Mesenchymal stem cell (in vitro differentiated cells and primary cell): ENCODE measurements at regions not wholly inside any gene's neighbourhood (a gene's known extent, or its start where the extent isn't known, plus 50 kb on each side); places are given as distances from the start of the nearest gene placed in this dataset.

Source experiments
- DNase-seq: peaks from one replicate; pipeline ENCODE4 v3.0.0-alpha.2; 2013
- H2AFZ ChIP-seq: one replicate; pipeline ENCODE4 v1.6.1; 2013; ENCODE audit warnings: low read depth, mild to moderate bottlenecking, control low read depth, inconsistent platforms, low read length, moderate library complexity
- H2AK5ac ChIP-seq: 2 replicates; pipeline ENCODE4 v1.6.1; 2013; ENCODE audit warnings: low read length, moderate library complexity, mild to moderate bottlenecking, inconsistent platforms; ENCODE audit not compliant: severe bottlenecking
- H2BK120ac ChIP-seq: one replicate; pipeline ENCODE4 v1.6.1; 2013; ENCODE audit warnings: low read depth, mild to moderate bottlenecking, inconsistent platforms, low read length, moderate library complexity
- H2BK12ac ChIP-seq, 2 experiments: one replicate each; pipeline ENCODE4 v1.6.1; 2013; ENCODE audit warnings: inconsistent platforms in 2 of 2, low read length in 2 of 2, mild to moderate bottlenecking in 2 of 2, moderate library complexity in 2 of 2, control low read depth in 1 of 2
- H2BK15ac ChIP-seq: one replicate; pipeline ENCODE4 v1.6.1; 2013; ENCODE audit warnings: mild to moderate bottlenecking, low read depth, inconsistent platforms; ENCODE audit not compliant: poor library complexity, severe bottlenecking
- H2BK5ac ChIP-seq: 2 replicates; pipeline ENCODE4 v1.6.1; 2013; ENCODE audit warnings: low read depth, mild to moderate bottlenecking, low read length, control low read depth, inconsistent platforms; ENCODE audit not compliant: poor library complexity, severe bottlenecking
- H3K14ac ChIP-seq, 2 experiments: one replicate each; pipeline ENCODE4 v1.6.1; 2013; ENCODE audit warnings: inconsistent platforms in 2 of 2, low read length in 2 of 2, control low read depth in 1 of 2, mild to moderate bottlenecking in 1 of 2, moderate library complexity in 1 of 2
- H3K18ac ChIP-seq, 2 experiments: one replicate each; pipeline ENCODE4 v1.6.1; 2013; ENCODE audit warnings: inconsistent platforms in 2 of 2, low read length in 2 of 2, control low read depth in 1 of 2, low read depth in 1 of 2, mild to moderate bottlenecking in 1 of 2
- H3K23ac ChIP-seq, 2 experiments: one replicate each; pipeline ENCODE4 v1.6.1; 2013; ENCODE audit warnings: inconsistent platforms in 2 of 2, low read length in 2 of 2, mild to moderate bottlenecking in 2 of 2, moderate library complexity in 2 of 2, control low read depth in 1 of 2
- H3K27ac ChIP-seq: 2 replicates; pipeline ENCODE4 v1.5.1; 2013; ENCODE audit warnings: mild to moderate bottlenecking, moderate library complexity, low read length, control low read depth, inconsistent platforms; ENCODE audit not compliant: poor library complexity, severe bottlenecking
- H3K27me3 ChIP-seq, 2 experiments: 2 replicates each; pipeline versions ENCODE4 v1.6.1 to v1.7.0; 2013; ENCODE audit warnings: low read length in 2 of 2, mild to moderate bottlenecking in 2 of 2, moderate library complexity in 2 of 2, control low read depth in 1 of 2, inconsistent platforms in 1 of 2; ENCODE audit not compliant: control insufficient read depth in 1 of 2, insufficient read depth in 1 of 2
- H3K36me3 ChIP-seq, 2 experiments: 2 replicates each; pipeline versions ENCODE4 v1.6.1 to v1.7.0; 2013; ENCODE audit warnings: low read length in 2 of 2, control low read depth in 1 of 2, inconsistent platforms in 1 of 2, low read depth in 1 of 2, mild to moderate bottlenecking in 1 of 2; ENCODE audit not compliant: insufficient read depth in 2 of 2, control insufficient read depth in 1 of 2
- H3K4ac ChIP-seq, 2 experiments: one replicate each; pipeline ENCODE4 v1.6.1; 2013; ENCODE audit warnings: inconsistent platforms in 2 of 2, low read length in 2 of 2, mild to moderate bottlenecking in 2 of 2, moderate library complexity in 2 of 2, control low read depth in 1 of 2, low read depth in 1 of 2
- H3K4me1 ChIP-seq: 2 replicates; pipeline ENCODE4 v1.6.1; 2013; ENCODE audit warnings: low read depth, low read length, control low read depth; ENCODE audit not compliant: control insufficient read depth, insufficient read depth
- H3K4me2 ChIP-seq: 2 replicates; pipeline ENCODE4 v1.6.1; 2013; ENCODE audit warnings: low read length, mild to moderate bottlenecking, inconsistent platforms; ENCODE audit not compliant: poor library complexity, severe bottlenecking
- H3K4me3 ChIP-seq, 2 experiments: 2 replicates each; pipeline versions ENCODE4 v1.5.1 to v1.7.0; 2013; ENCODE audit warnings: low read length in 2 of 2, mild to moderate bottlenecking in 2 of 2, control low read depth in 1 of 2, low read depth in 1 of 2; ENCODE audit not compliant: insufficient read depth in 1 of 2
- H3K79me1 ChIP-seq: replicated peaks from 2 replicates; pipeline ENCODE4 v1.6.1; 2013; ENCODE audit warnings: mild to moderate bottlenecking, control low read depth, low read length, inconsistent platforms; ENCODE audit not compliant: poor library complexity, severe bottlenecking
- H3K9ac ChIP-seq: 2 replicates; pipeline ENCODE4 v1.7.0; 2013; ENCODE audit warnings: mild to moderate bottlenecking, low read length, moderate library complexity
- H3K9me3 ChIP-seq: 2 replicates; pipeline ENCODE4 v1.7.0; 2013; ENCODE audit warnings: mild to moderate bottlenecking, low read length; ENCODE audit not compliant: control insufficient read depth
- H4K8ac ChIP-seq: one replicate; pipeline ENCODE4 v1.6.1; 2013; ENCODE audit warnings: inconsistent platforms, mild to moderate bottlenecking, low read length, moderate library complexity
- H4K91ac ChIP-seq: one replicate; pipeline ENCODE4 v1.6.1; 2013; ENCODE audit warnings: mild to moderate bottlenecking, low read length, inconsistent platforms
- WGBS: methylation state at CpG from one replicate; pipeline ENCODE4 v1.1.7; 2013; ENCODE audit warnings: mixed read lengths; 5-methylcytosine and 5-hydroxymethylcytosine counted together

- Histone ChIP-seq H2BK12ac (no peak overlapping the region), H3K9me3 (peaks cover 2% of the 10 kb centered on the region), H2AFZ (no peak overlapping the region), H3K14ac (no peak overlapping the region), H3K9ac (no peak overlapping the region), H3K27ac (no peak overlapping the region), H2BK120ac (no peak overlapping the region), H2BK5ac (no peak overlapping the region), H2AK5ac (no peak overlapping the region), H3K18ac (no peak overlapping the region), H4K91ac (no peak overlapping the region), H3K27me3 (no peaks in the 10 kb centered on the region), H3K36me3 (no peaks in the 10 kb centered on the region), H3K79me1 (no peaks in the 10 kb centered on the region), H4K8ac (no peak overlapping the region), H3K4ac (no peak overlapping the region), H2BK15ac (no peak overlapping the region), H3K4me1 (no peaks in the 10 kb centered on the region), H3K4me3 (no peak overlapping the region), H3K23ac (no peak overlapping the region), H3K4me2 (no peak overlapping the region)
- DNase-seq, result no peak
Observed at GRCh38 chr16:35561346-35561745, 2101.9 kb downstream of the TP53TG3F start.

GRCh38 chr16:35562471-35562870 is 2103.1 kb downstream of the TP53TG3F start:
- H3K9me3 ChIP-seq, result peaks cover 2% of the 10 kb centered on the region
- no peak overlapping the region for H3K27ac ChIP-seq
- H4K91ac ChIP-seq, result no peak overlapping the region
- no peak for DNase-seq
- H2BK12ac ChIP-seq, result no peak overlapping the region
- no peak overlapping the region for H2AFZ ChIP-seq
- H3K36me3 ChIP-seq, result no peaks in the 10 kb centered on the region
- no peak overlapping the region for H3K4ac ChIP-seq
- no CpG with 5 or more reads among the region's 1 CpG for WGBS
- no peak overlapping the region for H3K4me3 ChIP-seq
- no peak overlapping the region for H3K23ac ChIP-seq
- H2AK5ac ChIP-seq, result no peak overlapping the region
- H3K9ac ChIP-seq, result no peak overlapping the region
- no peaks in the 10 kb centered on the region for H3K27me3 ChIP-seq
- no peak overlapping the region for H3K4me2 ChIP-seq
- no peak overlapping the region for H4K8ac ChIP-seq
- no peak overlapping the region for H2BK120ac ChIP-seq
- H3K18ac ChIP-seq, result no peak overlapping the region
- H3K79me1 ChIP-seq, result no peaks in the 10 kb centered on the region
- no peak overlapping the region for H2BK5ac ChIP-seq
- H3K14ac ChIP-seq, result no peak overlapping the region
- no peaks in the 10 kb centered on the region for H3K4me1 ChIP-seq
- H2BK15ac ChIP-seq, result no peak overlapping the region

GRCh38 chr16:35562919-35563318 is 2103.5 kb downstream of the TP53TG3F start:
- Histone ChIP-seq H2AFZ (no peak overlapping the region), H3K27ac (no peak overlapping the region), H2BK12ac (no peak overlapping the region), H3K9ac (no peak overlapping the region), H3K4me1 (no peaks in the 10 kb centered on the region), H3K14ac (no peak overlapping the region), H3K27me3 (no peaks in the 10 kb centered on the region), H3K4me3 (no peak overlapping the region), H3K9me3 (peaks cover 2% of the 10 kb centered on the region), H3K79me1 (no peaks in the 10 kb centered on the region), H4K8ac (no peak overlapping the region), H3K4ac (no peak overlapping the region), H3K4me2 (no peak overlapping the region), H2BK5ac (no peak overlapping the region), H2BK15ac (no peak overlapping the region), H4K91ac (no peak overlapping the region), H3K36me3 (no peaks in the 10 kb centered on the region), H2AK5ac (no peak overlapping the region), H3K23ac (no peak overlapping the region), H3K18ac (no peak overlapping the region), H2BK120ac (no peak overlapping the region)
- no peak for DNase-seq
- 39% methylated on average over 1 of the region's 1 CpG for WGBS

- H3K4me3 ChIP-seq, result no peak overlapping the region
- H3K14ac ChIP-seq, result no peak overlapping the region
- no peak overlapping the region for H2BK12ac ChIP-seq
- H3K36me3 ChIP-seq, result no peaks in the 10 kb centered on the region
- no peak overlapping the region for H3K4me2 ChIP-seq
- H3K23ac ChIP-seq, result no peak overlapping the region
- no peak overlapping the region for H3K27ac ChIP-seq
- no peak overlapping the region for H4K91ac ChIP-seq
- H3K4ac ChIP-seq, result no peak overlapping the region
- H2BK15ac ChIP-seq, result no peak overlapping the region
- no peaks in the 10 kb centered on the region for H3K4me1 ChIP-seq
- no peak overlapping the region for H3K9ac ChIP-seq
- 90% methylated on average over 3 of the region's 3 CpGs for WGBS
- H3K9me3 ChIP-seq, result peaks cover 2% of the 10 kb centered on the region
- no peak overlapping the region for H2AFZ ChIP-seq
- H3K18ac ChIP-seq, result no peak overlapping the region
- H4K8ac ChIP-seq, result no peak overlapping the region
- no peaks in the 10 kb centered on the region for H3K27me3 ChIP-seq
- H2BK120ac ChIP-seq, result no peak overlapping the region
- no peak for DNase-seq
- no peak overlapping the region for H2AK5ac ChIP-seq
- H2BK5ac ChIP-seq, result no peak overlapping the region
- H3K79me1 ChIP-seq, result no peaks in the 10 kb centered on the region
Observed at GRCh38 chr16:35564148-35564547, 2104.7 kb downstream of the TP53TG3F start.
